SU-DHL-6 (cell line): ENCODE measurements at regions not wholly inside any gene's neighbourhood (a gene's known extent, or its start where the extent isn't known, plus 50 kb on each side); places are given as distances from the start of the nearest gene placed in this dataset.

Experiments used
- H2AFZ ChIP-seq: fragments of 200-600 bp; sonication (generic); 2 replicates; pipeline ENCODE4 v1.6.1; 2014; ENCODE audit warnings: low read depth, mild to moderate bottlenecking, moderate library complexity, mixed read lengths, antibody characterized with exemption, low read length; ENCODE audit not compliant: severe bottlenecking
- H3F3A ChIP-seq: fragments of 200-600 bp; shearing (Covaris generic); 2 replicates; pipeline ENCODE4 v1.6.0; 2016; ENCODE audit warnings: antibody characterized with exemption, mild to moderate bottlenecking; ENCODE audit not compliant: insufficient read depth
- H3K27ac ChIP-seq: fragments of 200-600 bp; sonication (generic); 2 replicates; pipeline ENCODE4 v1.5.1; 2016; ENCODE audit warnings: low read depth, mild to moderate bottlenecking, low read length, moderate library complexity, mixed read lengths
- H3K27me3 ChIP-seq: fragments of 200-600 bp; sonication (generic), shearing (Covaris generic); 2 replicates; pipeline ENCODE4 v1.6.0; 2014; ENCODE audit warnings: mild to moderate bottlenecking, low read length
- H3K36me3 ChIP-seq: fragments of 200-600 bp; sonication (generic); 2 replicates; pipeline ENCODE4 v1.6.1; 2014; ENCODE audit warnings: mild to moderate bottlenecking, low read length, mixed read lengths
- H3K4me2 ChIP-seq: fragments of 300-600, 200-600 bp; shearing (Covaris generic), sonication (generic); 2 replicates; pipeline ENCODE4 v1.6.0; 2014; ENCODE audit warnings: low read length, low read depth, mild to moderate bottlenecking; ENCODE audit not compliant: poor library complexity, severe bottlenecking
- H3K4me3 ChIP-seq: fragments of 200-600 bp; sonication (generic); 2 replicates; pipeline ENCODE4 v1.5.1; 2014; ENCODE audit warnings: antibody characterized with exemption, low read length, mild to moderate bottlenecking, mixed read lengths; ENCODE audit not compliant: insufficient read depth, poor library complexity, severe bottlenecking
- H3K79me2 ChIP-seq: fragments of 200-600 bp; sonication (generic); 2 replicates; pipeline ENCODE4 v1.6.1; 2014; ENCODE audit warnings: mild to moderate bottlenecking, low read length, moderate library complexity; ENCODE audit not compliant: insufficient read depth
- H3K9ac ChIP-seq: fragments of 200-600 bp; sonication (generic); 2 replicates; pipeline ENCODE4 v1.7.0; 2014; ENCODE audit warnings: mild to moderate bottlenecking, low read length
- H3K9me2 ChIP-seq: fragments of 200-600 bp; sonication (generic); replicated peaks from 2 replicates; pipeline ENCODE4 v1.6.1; 2014; ENCODE audit warnings: low read length; ENCODE audit not compliant: insufficient read depth
- H3K9me3 ChIP-seq: fragments of 200-600 bp; sonication (generic); 2 replicates; pipeline ENCODE4 v1.6.1; 2014; ENCODE audit warnings: low read length, mixed read lengths; ENCODE audit not compliant: insufficient read depth
- H4K20me1 ChIP-seq: fragments of 200-600 bp; sonication (generic); 2 replicates; pipeline ENCODE4 v1.6.1; 2014; ENCODE audit warnings: low read depth, mild to moderate bottlenecking, antibody characterized with exemption, low read length, moderate library complexity, mixed read lengths
- EZH2phosphoT487 ChIP-seq: fragments of 200-600 bp; sonication (generic), shearing (Covaris generic); conservative IDR thresholded peaks from 2 replicates; pipeline ENCODE4 v1.6.1; 2018; ENCODE audit warnings: mild to moderate bottlenecking, antibody characterized with exemption, low read length, moderate library complexity, mixed read lengths
- TF ChIP-seq, protein P1 (sequence below): fragments of 200-600 bp; sonication (generic); IDR thresholded peaks from one replicate; pipeline ENCODE4 v1.5.1; 2017; ENCODE audit warnings: antibody characterized with exemption, mild to moderate bottlenecking, low read length, moderate library complexity; ENCODE audit not compliant: insufficient read depth, poor library complexity, severe bottlenecking

DNA sequence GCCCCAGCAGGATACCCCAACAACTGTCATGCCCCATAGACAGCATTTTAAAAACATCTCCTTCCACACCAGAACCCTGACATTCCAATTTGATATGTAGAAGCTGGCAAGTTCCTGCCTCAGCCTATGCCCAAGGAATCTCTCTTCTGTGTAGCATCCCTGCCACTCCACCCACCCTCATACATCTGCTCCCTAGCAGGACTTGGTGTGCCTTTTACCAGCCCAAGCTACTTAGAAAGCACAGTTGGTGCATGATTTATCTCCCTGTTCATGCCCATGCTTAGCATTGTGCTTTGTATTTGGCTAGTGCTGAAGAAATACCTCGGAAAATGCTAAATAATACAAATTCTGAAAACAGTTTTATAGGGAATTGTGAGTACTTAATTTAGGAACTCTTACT, 236.9 kb upstream of the HES1 start:
- Histone ChIP-seq H2AFZ (no peak overlapping the region), H3K27me3 (no peaks in the 10 kb centered on the region), H3K9me3 (no peaks in the 10 kb centered on the region), H3K27ac (no peak overlapping the region), H3K79me2 (no peaks in the 10 kb centered on the region), H3F3A (no peaks in the 10 kb centered on the region), H3K4me2 (no peak overlapping the region), H3K9ac (no peak overlapping the region), H4K20me1 (no peaks in the 10 kb centered on the region), H3K36me3 (no peaks in the 10 kb centered on the region), H3K4me3 (no peak overlapping the region), H3K9me2 (no peaks in the 10 kb centered on the region)
- TF ChIP-seq, protein P1, sequence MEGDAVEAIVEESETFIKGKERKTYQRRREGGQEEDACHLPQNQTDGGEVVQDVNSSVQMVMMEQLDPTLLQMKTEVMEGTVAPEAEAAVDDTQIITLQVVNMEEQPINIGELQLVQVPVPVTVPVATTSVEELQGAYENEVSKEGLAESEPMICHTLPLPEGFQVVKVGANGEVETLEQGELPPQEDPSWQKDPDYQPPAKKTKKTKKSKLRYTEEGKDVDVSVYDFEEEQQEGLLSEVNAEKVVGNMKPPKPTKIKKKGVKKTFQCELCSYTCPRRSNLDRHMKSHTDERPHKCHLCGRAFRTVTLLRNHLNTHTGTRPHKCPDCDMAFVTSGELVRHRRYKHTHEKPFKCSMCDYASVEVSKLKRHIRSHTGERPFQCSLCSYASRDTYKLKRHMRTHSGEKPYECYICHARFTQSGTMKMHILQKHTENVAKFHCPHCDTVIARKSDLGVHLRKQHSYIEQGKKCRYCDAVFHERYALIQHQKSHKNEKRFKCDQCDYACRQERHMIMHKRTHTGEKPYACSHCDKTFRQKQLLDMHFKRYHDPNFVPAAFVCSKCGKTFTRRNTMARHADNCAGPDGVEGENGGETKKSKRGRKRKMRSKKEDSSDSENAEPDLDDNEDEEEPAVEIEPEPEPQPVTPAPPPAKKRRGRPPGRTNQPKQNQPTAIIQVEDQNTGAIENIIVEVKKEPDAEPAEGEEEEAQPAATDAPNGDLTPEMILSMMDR = no peak
- TF ChIP-seq EZH2phosphoT487 = no peak

DNA sequence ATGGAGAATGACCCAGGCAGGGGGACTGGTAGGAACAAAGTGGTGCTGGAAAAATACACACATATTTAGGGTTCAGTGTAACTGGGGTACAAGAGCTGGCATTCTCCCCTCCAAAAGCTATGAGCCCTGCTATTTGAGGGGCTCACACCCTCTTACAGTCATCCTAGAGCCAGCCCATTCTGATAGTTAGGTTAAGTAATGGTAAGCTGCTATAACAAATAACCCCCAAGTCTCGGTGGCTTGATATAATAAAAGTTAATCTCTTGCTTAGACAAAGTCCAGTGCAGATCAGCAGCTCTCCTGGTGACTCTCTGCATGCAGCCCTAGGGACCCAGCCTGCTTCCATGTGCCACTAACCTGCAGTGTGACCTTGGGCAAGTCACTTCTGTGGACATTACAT, 234.9 kb upstream of the HES1 start:
- H3K9me3 ChIP-seq = no peaks in the 10 kb centered on the region
- no peaks in the 10 kb centered on the region for H3K79me2 ChIP-seq
- H3K4me3 ChIP-seq = no peak overlapping the region
- no peaks in the 10 kb centered on the region for H3K9me2 ChIP-seq
- H3F3A ChIP-seq = no peaks in the 10 kb centered on the region
- no peak for TF ChIP-seq EZH2phosphoT487
- TF ChIP-seq, protein P1 = no peak
- no peak overlapping the region for H3K4me2 ChIP-seq
- no peak overlapping the region for H3K9ac ChIP-seq
- H2AFZ ChIP-seq = no peak overlapping the region
- H3K36me3 ChIP-seq = no peaks in the 10 kb centered on the region
- H3K27me3 ChIP-seq = no peaks in the 10 kb centered on the region
- H4K20me1 ChIP-seq = no peaks in the 10 kb centered on the region
- no peak overlapping the region for H3K27ac ChIP-seq

DNA sequence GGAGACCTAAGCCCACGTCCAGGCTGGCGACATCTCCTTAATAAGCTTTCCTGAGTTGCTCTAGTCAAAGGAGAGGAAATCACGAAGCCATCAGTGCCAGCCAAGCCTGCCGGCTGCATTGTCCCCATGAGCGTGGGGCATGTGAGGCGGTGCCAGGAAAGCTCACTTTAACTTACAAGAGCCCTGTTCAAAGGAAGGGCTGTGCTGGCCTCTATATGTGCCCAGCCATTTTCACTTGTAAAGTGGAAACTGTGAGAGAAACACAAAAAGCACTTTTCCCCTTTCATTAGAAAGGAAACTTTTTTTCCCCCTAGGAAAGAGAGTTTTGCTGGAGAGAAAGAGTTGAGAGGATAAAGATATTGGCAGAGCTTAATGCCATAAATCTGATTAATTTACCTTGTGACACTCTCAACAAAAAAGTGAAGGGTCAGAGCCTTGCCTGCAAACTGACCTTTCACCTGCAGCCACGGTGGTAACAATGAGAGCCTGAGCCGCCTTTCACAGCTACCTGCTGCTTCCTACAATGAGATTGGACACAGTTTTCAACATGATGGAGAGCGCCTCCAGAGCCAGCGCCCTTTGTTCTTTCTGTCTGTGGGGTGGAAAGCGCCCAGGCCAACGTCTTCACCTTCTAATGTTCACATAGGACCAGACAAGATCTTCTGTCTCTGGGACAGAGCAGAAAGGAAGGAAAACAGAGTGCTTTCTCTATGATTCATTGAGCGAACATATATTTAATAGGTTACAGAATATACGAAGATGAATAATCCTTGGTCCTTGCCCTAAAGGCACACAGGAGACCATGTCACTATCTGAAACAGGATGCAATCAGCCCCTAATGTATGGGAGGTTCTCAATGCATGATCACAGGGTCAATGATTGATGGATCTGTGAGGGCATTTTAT, 233.1 kb upstream of the HES1 start:
- H3K4me2 ChIP-seq = no peak overlapping the region
- H2AFZ ChIP-seq = no peak overlapping the region

More for the DNA sequence above, 233.1 kb upstream of the HES1 start:
- no peak overlapping the region for H3K27ac ChIP-seq
- H3K79me2 ChIP-seq = no peaks in the 10 kb centered on the region
- H3K4me3 ChIP-seq = no peak overlapping the region
- H3K9me3 ChIP-seq = no peaks in the 10 kb centered on the region
- no peaks in the 10 kb centered on the region for H3K36me3 ChIP-seq
- no peak overlapping the region for H3K9ac ChIP-seq
- TF ChIP-seq, protein P1 = no peak
- TF ChIP-seq EZH2phosphoT487 = no peak
- no peaks in the 10 kb centered on the region for H3K9me2 ChIP-seq
- H3F3A ChIP-seq = no peaks in the 10 kb centered on the region
- H3K27me3 ChIP-seq = no peaks in the 10 kb centered on the region
- H4K20me1 ChIP-seq = no peaks in the 10 kb centered on the region
